Occipital lobe (tissue), 1 donor: ENCODE measurements at regions not wholly inside any gene's neighbourhood (a gene's known extent, or its start where the extent isn't known, plus 50 kb on each side); places are given as distances from the start of the nearest gene placed in this dataset.

Source experiments
- DNase-seq: peaks from one replicate; lab custom pipeline; 2025; lab: John Stamatoyannopoulos, UW

DNA sequence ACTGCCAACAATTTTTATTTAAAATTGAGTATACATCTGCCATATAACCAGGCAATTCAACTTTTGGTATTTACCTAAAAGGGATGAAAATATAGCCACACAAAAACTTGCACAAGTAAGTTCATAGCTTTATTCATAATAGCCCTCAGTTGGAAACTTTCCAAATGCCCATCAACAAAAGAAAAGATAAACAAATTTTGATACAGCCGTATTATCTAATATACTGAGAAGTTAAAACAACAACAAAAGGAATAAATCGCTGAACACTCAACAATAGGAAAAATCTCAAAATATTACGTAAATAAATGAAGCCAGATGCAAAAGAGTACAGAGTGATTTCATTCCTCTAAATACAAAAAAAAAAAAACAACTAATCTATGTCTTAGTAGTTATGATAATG, 399.2 kb upstream of the SEMA3D start:
- no peak for DNase-seq

DNA sequence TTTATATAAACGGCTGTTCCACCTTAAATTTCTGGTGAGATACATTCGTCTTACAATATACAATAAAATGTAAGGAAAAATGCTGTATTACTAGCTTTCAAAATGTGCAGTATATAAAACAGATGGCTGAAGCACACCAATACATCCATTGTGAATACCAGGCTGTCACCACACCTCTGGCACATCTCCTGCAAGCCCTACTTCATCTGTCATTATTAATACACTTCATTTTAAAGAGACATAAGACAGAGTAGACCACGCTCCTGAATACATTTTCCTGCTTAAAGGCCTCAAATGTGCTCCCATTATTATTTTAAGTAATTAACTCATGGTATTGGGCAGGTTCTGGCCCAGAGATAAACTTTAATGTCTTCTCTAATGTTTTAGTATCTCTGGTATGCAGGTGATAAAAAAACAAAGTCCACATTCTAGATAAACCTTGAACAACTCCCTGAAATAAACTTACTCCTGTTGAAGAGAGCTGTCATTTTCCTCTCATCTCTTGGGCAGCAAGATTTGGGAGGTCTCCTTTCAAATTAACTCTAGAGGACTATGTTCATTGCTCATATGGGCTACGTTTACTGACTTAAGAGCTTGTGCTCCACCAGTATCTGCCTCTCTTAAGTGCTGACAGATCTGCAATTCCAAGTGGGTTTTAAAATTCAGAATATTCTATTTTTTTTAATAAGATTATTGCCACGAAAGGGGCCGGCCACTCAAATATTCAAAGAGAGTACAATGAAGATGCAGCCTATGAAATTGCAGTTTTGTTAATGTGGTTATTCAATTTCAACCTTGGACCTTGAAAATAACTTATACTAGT, 396.5 kb upstream of the SEMA3D start:
- DNase-seq, result no peak

DNA sequence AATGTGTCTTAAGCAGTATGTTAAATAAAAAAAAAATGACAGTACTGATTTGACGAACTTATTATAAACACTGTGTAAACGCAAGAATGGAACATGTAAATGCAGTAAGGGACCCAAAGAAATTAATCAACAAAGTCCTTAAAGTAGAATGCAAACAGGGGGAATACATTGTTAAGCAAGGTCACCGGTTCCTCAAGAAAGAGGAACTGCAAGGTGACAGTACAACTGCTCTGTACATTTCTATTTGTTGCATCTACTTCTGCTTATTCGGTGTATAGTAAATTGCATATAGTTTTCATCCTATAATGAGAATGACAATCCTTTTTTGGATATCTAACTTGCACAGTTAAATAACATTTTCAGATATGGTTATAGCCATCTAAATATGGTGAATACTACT, 387.0 kb upstream of the SEMA3D start:
- no peak for DNase-seq

DNA sequence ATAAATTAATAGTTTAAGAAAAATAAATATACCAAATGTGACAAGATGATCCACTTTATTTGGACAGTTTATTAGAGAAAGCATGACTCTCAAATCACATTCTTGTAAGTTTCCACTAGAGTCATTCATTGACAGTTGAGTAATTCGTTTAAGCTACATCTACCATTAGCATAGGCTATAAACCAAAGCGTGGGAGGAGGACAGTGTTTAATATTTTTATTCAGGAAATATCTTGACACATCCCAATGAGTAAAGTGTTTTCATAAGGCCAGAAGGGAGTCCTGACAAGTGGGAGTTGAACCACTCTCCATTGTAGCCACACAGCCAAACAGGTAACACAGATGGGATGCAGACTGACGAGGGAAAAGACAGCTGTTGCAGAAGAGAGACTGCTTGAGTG, 386.5 kb upstream of the SEMA3D start:
- no peak for DNase-seq

DNA sequence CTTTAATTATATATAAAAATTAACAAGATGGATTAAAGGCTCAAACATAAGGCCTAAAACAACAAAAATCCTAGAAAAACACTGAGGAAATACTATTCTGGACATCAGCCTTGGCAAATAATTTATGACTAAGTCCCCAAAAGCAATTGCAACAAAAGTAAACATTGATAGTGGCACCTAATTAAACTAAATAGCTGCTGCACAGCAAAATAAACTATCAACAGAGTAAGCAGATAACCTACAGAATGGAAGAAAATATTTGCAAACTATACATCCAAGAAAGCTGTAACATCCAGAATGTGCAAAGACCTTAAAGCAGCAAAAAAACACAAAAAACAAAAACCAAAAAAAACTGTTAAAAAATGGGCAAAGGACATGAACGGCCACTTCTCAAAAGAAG, 384.0 kb upstream of the SEMA3D start:
- no peak for DNase-seq

DNA sequence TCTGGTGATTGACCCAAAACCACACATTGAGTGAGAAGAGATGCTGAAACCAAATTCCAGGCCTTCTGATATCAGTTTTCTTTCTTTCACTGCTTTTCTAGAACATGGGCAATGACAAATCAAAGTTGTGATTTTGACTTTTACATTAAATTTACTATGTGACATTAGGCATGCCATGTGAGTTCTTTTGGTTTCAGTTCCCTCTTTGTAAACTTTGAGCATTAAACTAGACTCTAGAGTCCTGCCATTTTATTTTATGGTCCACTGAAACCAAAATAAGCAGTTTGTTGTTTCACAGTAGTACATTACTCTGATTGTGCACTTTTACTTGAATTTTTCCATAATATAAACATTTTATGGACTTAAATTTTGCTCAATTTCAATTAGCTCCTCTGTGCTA, 381.1 kb upstream of the SEMA3D start:
- no peak for DNase-seq

DNA sequence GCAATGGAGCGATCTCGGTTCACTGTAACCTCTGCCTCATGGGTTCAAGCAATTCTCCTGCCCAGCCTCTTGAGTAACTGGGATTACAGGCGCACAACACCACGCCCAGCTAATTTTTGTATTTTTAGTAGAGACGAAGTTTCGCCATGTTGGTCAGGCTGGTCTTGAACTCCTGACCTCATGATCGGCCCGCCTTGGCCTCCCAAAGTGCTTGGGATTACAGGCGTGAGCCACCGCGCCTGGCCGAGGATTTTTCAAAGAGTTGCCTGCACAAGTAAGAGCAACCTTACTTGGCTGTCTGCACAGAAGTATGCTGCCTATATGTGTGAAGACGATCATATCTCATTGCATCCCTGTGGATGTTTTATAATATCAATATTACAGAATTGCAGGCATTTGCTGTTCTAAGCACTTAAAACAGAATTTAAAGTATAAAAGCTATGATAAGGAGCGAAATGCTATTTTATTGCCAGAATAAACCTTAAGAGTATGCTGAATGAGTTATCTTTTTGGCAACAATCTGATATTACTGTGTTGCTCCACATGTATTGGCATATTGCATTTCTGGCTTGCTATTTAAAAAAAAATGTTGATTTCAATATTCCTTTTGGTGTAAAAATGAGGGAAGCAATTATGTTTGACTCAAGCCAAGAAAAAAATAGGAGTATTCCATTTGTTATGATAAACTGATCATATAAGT, 379.4 kb upstream of the SEMA3D start:
- DNase-seq, result no peak

DNA sequence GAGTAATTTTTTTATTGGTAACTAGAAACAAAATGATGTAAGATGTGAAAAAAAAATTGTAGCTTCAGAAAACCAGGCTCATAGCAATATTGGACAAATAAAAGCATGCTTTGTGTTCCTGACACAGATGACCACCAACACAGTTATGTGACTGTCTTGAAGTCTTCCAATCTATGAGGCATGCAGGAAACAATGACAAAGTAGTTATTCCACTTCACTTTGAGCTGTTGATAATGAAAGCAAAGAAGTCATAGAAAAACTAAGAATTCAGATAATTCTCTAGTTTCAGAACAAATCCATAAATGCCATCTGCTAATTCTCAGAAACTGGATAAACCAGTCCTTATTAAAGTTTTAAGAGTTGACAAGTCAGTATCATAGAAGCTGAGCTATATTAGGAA, 378.4 kb upstream of the SEMA3D start:
- DNase-seq, result no peak

DNA sequence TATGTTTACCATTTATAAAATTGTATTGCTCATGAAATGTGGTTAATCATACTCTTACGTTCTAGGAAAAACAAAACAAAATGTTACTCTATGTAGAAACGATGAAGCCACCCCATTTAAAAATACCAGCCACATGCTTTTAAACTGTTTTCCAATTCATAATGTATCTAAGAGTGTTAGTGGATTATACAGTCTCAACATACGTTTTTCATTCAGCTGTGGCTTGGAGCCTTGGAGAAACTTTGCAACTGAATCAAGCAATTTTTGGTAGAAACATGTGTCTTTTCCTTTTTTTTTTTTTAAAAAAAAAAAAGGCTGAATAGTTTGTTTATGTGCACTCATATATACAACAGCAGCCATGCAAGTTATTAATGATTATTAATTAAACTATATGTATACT, 378.0 kb upstream of the SEMA3D start:
- no peak for DNase-seq

DNA sequence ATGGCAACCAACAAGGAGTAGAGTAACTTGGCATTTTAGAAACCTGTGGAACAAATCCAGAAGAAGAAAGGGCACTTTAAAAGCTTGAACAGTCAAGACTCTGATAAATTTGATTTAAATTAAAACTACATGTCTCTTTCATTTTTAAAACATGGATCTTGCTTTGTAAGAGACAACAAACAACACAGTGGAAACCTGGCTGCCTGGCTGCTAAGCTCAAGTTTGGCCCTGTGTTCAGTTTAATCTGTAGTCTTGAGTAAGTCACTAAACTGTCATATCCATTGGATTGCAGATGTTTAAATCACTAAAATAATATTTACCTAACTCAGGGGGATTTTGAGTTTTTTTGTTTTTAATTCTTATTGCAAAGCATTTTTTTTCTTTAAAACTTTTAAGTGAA, 374.9 kb upstream of the SEMA3D start:
- no peak for DNase-seq

DNA sequence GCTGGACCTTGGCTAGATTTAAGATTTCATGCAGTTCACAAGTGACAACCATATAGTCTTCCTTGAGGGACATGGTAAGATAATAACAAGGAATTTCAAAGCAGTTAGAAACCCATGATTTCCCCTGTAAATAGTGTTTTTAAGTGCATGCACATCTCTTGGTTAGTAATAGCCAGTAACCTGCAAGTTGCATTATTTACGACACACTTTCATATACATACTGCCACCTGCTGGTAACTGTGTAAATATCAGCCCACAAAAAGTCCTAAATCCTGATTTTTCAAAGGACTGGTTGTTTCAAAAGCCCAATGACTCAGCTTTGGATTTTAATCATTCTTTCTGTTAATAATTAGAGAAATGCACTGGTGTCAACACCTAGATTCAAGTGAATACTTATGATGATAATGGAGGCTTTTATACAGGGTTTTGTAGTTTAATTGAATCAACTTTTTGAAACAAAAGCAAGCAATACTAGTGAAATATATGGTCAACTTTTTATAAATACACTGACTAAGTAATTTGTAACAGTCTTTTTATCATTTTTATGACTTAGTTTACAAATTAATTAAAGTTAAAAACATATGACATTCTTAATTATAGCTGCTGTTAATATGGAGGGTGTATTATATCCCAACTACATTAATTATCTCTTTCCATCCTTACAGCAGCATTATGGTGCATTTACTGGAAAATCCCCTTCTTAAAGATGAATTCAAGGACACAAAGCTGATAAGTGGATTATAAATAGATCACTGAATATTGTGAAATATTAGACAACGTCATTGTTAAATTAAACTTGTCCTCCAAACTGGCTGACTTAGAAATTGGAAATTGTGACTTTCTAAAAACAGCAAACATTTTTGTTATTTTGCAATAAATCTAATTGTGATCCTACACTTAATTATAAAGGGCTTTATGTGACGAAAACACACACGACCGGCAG, 367.7 kb upstream of the SEMA3D start:
- DNase-seq, result no peak

DNA sequence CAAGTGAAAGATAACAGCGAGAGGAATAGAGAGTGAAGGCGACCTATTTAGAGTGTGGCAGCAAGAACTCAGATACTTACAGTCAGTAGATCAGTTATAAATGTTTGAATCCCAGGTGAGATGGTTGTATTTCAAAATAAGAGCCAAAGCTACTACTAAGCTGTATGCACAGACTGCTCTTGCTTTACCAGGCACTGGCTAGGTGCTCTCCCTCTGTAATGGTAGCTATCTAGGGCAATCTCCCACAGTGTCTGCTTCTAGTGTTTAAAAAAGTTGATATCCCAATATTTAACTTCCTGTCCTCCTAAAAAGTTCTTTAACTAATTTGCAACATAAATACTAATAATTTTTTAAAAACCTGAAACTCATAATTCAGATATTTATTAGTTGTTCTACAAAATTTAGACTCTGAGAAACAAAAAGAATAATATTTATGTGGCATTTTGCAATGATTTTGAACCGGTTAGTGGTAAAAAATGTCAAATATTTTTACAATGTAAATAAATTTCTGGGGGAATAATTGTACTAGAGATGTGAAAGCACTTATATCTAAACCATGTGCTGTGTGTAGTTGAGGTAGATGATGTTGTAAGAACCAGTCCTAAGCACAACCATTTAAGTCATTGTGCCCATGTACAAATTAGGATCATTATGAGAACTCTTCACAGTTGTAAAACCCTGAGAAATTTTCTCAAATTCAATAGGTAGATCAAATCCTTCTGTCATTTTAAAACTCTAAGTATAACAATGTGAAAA, 349.3 kb upstream of the SEMA3D start:
- no peak for DNase-seq

DNA sequence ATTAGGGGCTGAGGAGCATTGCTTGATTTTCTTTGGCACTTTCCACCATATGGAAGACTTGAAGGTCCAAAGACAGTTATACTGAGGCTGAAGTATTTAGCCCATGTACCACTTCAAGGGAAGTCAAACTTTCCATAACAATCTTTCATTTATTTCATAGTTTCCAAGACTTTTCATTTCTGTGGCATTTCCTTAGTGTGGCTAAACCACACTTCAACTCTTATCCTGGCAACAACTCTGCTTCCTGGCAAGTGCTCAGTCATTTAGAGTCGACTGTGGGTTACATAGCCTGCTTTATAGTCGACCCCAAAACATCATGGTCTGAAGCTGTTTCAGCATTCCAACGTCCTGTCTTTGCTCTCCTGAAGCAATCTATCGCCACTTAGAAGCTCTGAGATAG, 343.0 kb upstream of the SEMA3D start:
- no peak for DNase-seq

DNA sequence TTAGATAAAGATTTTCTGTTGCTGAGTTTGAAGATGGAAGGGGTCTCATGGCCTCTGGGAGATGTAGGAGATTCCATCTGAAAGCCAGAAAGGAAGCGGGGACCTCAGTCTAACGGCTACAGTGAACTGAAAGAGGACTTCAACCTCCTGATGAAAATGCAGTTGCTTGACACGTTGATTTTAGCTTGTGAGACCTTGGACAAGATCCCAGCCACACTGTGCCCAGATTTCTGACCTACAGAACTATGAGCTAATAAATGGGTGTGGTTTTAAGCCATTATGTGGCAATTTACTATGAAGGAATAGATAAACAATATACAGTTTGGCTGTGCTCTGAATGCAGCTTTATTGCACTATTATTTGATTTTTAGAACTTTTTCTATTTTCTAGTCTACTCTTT, 342.3 kb upstream of the SEMA3D start:
- no peak for DNase-seq

DNA sequence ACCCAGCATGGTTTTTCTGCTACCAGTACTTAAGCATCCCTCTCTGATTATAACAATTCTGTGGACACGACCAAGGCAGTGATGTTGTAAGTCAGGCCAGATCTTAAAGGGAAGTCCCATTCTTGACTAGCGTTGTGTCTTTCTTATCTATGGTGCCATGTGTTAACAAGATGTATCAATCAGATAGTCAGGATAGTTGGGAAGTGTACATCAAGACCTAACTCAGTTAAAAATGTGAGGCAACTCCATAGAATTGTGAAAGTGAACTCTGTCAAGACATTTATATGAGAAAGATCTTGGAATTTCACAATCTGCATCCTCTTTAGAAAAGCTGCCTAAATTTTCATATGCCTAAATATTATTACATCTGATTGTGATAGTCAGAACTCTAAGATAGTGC, 341.7 kb upstream of the SEMA3D start:
- no peak for DNase-seq

DNA sequence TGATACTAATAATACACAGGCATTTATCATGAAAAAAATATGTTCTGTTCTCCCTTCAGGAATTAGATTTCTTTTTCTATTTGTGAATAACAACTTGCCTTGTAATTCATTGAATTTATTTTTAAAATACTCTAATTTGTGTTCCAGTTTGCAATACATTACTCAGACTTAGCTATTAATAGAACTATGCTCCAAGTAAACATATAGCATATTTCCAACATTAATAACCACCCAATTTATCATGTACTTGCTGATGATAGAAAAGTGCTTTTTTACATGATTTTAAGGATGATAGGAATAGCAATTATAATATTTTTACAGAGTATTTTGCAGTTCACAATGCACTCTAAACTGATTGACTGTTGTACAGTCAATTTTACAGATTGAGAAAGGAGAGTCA, 338.8 kb upstream of the SEMA3D start:
- no peak for DNase-seq

DNA sequence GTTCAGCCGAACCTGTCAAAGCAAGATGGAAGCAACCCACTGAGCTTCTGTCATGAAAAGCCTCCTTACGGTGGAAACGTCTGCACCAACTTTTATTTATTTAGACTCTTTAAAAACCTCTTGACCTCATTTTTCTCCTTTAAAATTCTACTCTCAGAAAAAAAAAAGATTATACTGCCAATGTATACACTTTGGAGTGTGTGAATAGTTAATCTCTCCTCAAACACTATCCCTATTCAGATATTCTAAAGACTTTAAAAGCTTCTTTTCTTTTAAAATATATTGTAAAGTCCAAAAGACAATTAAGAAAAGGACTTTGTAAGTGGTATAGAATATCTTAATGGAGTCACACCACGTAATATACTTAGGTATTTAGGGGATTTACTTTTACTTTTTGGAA, 335.2 kb upstream of the SEMA3D start:
- DNase-seq, result no peak

DNA sequence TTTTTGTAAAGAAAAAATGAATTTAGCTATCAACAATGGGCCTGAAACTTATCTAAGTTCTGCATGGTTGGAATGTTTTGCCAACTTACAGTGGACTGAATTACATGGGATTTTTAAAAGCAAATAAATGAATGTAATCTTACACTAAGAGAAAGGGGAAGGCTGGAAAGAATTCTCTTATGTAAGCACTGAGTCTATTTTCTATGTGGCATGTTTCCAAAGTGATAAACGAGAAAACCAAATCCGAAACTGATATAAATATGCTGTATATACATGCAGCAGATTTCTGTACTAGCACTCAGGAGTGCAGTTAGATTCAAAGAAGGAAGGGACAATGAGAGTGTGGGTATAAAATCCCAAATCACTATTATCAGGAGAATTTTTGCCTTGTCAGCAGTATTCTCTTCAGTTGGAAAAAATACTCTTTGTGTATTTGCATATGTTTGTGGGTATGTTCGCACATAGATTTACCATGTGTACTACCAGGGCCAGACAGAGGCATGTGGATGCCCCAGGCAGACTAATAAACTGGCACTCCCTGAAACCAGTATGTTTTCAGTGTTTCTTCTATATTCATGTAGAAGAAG, 334.3 kb upstream of the SEMA3D start:
- DNase-seq, result no peak

DNA sequence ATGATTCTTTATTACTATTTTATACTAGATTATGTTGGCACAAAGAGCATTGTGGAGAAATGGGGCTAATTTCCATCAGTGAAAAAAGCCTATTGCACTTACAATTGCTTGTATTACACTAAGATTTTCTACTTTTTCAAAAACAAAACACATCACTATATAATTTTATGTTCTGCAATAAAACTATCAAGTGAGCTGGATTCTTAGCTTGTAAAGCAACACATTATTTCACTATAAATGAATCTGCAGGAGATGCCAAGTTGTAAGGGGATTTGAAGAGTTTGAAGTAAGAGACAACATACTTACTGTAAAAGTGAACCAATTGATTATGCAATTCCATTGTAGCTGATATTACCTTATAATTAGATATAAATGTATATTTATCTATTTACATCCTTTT, 333.3 kb upstream of the SEMA3D start:
- no peak for DNase-seq

DNA sequence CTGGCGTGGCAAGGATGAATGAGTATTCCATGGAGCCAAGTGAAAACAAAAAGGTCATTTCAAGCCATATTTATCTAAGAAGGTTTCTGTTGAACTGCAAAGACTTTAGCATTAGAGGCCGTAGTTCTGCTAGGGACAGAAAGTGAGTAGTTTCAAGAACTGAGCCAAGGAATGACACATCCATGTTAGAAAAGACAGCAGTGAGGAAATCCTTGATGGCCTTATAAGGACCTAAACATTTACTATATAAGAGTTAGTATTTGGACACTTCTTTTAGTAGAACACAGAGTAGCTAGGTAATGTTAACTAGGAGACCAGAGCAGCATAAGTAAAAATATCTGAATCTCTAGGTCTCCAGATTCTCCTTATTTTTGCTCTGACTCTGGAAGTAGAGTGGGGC, 329.8 kb upstream of the SEMA3D start:
- no peak for DNase-seq

DNA sequence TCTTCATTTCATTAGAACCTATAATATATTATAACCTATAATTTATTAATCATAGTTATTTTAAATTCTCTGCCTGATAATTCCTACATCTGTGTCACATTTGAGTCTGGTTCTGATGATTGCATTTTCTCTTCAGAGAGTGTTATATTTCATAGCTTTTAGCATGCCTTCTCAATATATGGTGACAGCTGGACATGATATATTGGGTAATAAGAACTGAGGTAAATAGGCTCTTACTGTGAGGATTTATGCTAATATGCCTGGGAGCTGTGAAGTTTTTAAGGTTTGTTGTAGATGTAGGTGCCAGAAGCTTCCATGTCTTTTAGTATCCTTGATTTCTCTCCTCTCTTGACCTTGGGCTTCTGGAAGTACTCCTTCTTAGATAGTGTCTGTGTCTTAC, 325.9 kb upstream of the SEMA3D start:
- no peak for DNase-seq
